Smooth muscle cell of the brain vasculature (primary cell): ENCODE measurements at regions not wholly inside any gene's neighbourhood (a gene's known extent, or its start where the extent isn't known, plus 50 kb on each side); places are given as distances from the start of the nearest gene placed in this dataset.
"Not testable (repeated sequence)": the region's sequence is repeated elsewhere in the genome, so short reads cannot be mapped to it uniquely, and the experiment has no call there.

Experiments
- DNase-seq: peaks from one replicate; pipeline ENCODE4 v3.0.0-alpha.2; 2012; ENCODE audit warnings: low read depth, low spot score

GRCh38 chr3:75319776-75320175, 344.4 kb upstream of the FRG2C start:
- not testable (repeated sequence) for DNase-seq

DNA sequence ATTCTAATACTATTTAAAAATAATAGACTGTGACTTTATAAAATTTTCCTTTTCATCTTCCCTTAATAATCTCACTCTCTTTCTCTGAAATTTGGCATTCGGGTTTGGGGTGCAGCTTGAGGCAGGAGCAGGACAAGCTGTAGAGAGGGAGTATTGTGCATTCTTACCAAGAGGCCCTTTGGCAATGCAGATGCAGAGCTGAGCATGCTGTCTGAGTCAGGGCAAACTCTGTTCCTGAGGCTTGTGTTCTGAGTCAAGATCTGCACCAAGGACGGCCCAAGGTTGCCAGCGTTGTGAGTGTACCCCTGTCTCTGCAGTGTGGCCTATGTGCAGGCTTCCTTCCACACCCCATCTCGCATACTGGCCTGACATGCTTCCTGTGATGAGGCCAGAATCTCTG, 343.8 kb upstream of the FRG2C start:
- DNase-seq: no peak

DNA sequence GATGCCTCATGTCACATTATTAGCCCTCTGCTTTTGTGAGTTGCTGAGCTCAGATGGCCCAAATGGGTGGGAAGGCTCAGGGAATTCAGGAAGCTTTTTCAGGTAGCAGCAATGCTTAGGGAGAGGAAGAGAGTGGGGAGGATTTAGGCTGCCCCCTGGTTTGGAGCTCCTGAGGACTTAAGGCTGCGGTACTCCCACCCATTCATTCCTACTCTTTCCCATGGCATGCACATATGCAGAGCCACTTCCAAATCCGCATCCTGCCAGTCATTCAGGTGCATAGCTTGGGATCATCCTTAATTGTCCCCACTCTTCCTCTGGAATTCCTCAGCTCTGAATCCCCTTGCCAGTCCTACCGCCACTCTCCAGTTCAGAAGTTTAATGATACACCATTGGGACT, 343.1 kb upstream of the FRG2C start:
- no peak for DNase-seq

DNA sequence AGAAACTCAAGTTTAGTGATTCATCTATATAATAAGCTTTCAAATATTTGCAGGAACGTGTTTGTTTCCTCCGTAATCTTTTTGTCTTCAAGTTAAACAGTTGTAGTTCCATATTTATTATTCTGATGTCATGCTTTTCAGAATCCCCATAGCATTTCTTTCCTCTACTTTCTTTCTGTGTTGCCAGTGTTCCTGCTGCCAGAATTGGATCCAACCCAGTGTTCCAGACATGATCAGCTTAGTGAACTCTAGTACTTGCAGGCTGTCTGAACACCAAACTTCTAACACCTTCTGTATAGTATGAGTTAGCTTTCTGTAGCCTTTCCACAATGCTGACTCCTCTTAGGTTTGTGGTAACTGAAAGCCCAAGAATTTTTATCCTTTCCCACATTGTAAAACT, 340.2 kb upstream of the FRG2C start:
- DNase-seq: not testable (repeated sequence)

DNA sequence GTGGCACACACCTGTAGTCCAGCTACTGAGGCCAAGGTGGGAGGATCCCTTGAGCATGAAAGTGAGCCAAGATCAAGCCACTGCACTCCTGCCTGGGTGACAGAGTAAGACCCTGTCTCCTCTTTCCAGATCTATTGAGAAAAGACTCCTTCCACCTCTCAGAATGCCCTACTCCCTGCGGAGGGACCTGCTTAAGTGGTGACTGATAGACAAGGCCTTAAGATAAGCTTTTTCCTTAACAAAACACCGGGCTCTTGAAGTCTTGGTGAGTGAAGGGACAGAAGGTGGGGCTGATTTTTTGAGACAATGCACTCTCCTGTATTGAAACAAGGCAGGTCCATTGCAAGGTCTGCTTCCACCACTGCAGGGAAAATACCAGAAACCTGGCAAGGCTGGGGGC, 338.4 kb upstream of the FRG2C start:
- DNase-seq: no peak

- no peak for DNase-seq
Observed at GRCh38 chr3:75327453-75327852, 336.7 kb upstream of the FRG2C start.

- no peak for DNase-seq
Observed at GRCh38 chr3:75329476-75330097, 334.5 kb upstream of the FRG2C start.

DNA sequence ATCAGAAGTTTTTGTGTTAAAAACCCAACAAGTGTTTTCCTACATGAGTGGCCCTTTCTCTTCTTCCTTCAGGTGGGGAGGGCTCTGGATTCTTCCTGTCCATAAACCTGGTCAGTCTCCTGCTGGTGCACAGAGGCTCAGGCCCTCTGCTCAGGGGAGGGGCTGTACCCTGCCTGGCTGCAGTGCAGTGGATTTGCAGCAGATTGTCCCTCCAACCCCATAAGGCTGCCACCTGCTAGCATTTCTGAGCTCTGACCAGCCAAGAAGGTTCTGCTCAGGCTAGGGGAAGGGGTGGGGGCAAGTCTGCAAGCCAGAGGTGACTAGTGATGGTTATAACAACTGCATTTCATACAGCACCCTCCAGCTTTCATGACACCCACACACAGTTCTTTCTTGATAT, 333.7 kb upstream of the FRG2C start:
- not testable (repeated sequence) for DNase-seq

DNA sequence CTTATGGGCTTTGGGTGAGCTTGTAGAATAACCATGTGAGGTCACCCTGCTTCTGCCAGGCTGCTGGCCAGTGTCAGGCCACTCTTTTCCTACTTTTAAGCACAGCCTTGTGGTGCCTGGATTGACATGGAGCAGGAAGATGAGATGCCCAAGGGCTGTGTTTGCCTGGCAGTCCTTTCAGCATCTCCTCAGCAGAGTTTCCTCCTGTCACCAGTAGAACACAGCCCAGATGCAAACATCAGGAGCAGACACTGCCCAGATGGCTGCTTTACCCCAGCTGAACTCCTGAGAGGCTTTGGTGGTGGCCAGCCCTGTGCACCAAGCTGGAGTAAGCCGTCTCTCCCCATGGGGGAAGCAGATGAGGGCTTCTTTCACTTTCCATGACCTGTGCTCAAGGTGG, 332.0 kb upstream of the FRG2C start:
- DNase-seq: not testable (repeated sequence)

DNA sequence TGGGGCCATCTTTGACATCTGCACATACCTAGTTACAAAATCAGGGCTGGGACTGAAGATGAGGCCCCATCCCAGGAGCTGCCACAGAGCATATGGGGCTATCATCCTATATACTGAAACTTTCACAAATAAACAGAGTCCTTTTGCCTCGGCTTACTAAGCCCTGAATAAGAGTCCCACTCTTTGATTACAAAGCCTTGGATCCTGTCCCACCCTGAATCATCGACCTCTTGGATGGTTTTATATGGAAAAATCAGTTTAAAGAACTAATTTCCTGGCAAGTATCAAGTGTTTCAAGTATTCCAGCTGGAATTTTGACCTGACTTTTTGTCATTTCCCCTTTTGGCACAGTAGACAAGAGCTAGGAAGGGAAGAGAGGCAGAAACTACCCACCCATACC, 331.3 kb upstream of the FRG2C start:
- no peak for DNase-seq

- DNase-seq: no peak
Observed at GRCh38 chr3:75334299-75334698, 329.8 kb upstream of the FRG2C start.

DNA sequence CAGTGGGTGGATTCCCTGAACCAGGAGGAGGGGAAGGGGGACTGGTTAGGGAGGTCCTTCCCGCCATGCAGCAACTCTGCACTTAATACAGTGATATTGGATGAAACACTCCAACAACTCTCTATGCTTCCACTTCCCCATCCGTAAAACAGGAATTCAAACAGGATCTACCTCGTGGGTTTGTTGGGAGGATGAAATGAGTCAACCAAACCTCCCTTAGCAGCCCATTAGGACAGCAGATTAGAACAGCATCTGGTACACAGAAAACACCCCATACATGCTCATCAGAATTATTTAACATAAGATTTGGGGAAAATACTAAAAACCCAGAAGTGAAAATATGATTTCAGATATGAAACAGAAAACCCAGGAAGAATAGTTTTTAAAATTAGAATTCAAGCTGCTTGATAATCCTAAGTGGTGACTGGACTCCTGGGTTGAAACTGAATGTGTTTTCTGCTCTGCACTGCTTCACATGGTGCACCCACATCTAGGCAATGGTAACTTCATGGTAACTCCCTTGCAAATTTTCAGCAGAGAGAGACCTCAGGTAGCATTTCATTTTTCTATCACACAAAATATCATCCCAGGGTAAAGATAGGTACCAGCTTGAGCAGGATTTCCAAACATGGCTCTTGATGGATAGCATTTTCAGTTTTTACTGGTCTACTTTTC, 326.8 kb upstream of the FRG2C start:
- DNase-seq: no peak

GRCh38 chr3:75338342-75338741, 325.8 kb upstream of the FRG2C start:
- DNase-seq: no peak

- DNase-seq: no peak
Observed at GRCh38 chr3:75341324-75342067, 322.6 kb upstream of the FRG2C start.

DNA sequence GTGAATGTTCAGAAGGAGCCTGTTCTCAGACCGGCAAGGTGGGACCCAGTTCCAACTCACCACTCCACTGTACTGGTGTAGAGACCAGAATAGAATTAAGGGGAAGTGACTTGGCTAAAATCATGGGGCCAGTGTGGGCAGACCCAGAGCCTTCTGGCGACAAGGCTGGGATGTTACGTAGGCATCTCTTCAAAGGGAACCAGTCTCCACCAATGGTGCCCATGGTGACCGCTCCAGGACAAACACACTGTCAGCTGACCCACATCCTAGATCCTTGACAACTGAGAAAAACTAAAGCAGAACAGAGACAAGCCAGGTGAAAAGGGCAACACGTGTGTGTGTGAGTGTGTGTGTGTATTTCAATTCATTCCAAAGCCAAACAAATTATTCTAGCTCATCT, 321.7 kb upstream of the FRG2C start:
- DNase-seq: no peak

- not testable (repeated sequence) for DNase-seq
Observed at GRCh38 chr3:75350536-75350935, 313.6 kb upstream of the FRG2C start.

DNA sequence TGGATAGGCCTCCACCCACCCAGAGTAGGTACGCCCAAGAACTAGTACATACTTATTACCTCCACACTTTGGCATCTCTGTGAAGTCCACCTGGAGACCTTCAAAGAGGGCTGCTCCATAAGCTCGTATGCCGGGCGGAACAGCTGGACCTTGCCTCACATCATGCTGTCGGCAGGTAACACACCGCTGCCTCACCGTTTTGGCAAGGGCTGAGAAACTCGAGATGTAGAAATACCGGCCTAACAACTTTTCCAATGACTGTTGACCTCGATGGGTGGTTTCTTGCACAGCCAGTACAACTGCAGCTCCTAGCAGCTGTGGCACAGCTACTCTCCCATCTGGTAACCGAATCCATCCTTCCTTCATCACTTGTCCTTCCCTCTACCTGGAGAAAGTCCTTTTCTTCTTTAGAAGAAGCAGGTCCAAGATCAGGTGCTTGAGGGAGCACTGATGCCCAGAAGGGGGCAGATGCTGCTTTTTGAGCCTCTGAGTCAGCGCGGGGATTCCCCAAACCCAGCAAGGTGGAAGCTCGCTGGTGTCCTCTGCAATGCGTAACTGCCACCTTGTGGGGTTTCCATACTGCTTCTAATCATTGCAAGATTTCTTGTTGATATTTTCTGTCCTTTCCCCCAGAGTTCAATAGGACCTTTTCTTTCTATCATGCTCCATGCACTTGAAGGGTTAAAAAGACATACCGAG, 301.9 kb upstream of the FRG2C start:
- not testable (repeated sequence) for DNase-seq

DNA sequence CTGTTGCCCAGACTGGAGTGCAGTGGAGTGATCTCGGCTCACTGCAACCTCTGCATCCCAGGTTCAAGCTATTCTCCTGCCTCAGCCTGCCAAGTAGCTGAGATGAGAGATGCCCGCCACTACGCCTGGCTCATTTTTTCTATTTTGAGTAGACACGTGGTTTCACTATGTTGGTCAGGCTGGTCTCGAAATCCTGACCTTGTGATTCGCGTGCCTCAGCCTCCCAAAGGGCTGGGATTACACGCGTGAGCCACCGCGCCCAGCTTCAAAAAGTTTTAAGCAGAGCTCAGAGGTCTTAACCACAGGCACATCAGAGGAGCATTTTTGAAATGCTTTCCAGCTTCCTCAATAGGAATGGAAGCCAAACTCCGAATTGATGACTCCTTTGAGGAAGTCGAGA, 291.2 kb upstream of the FRG2C start:
- not testable (repeated sequence) for DNase-seq

- DNase-seq: not testable (repeated sequence)
Observed at GRCh38 chr3:75379840-75380239, 284.3 kb upstream of the FRG2C start.

DNA sequence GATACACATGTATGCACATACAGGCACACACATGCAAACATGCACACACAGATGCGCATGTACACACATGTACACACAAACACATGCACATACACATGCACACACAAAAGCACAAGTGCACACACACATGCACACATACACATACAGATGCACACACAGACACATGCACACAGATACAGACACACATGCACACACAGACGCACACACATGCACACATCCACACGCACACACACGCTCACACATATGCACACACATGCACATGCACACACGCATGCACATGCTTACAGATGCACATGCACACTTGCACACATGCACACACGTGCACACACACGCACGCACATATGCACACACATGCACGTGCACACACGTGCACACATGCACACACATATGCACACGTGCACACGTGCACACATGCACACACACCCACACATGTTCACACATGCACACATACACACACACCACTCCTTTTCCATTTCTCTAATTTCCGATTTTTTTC, 283.8 kb upstream of the FRG2C start:
- DNase-seq: no peak

GRCh38 chr3:75384016-75384415, 280.1 kb upstream of the FRG2C start:
- not testable (repeated sequence) for DNase-seq

DNA sequence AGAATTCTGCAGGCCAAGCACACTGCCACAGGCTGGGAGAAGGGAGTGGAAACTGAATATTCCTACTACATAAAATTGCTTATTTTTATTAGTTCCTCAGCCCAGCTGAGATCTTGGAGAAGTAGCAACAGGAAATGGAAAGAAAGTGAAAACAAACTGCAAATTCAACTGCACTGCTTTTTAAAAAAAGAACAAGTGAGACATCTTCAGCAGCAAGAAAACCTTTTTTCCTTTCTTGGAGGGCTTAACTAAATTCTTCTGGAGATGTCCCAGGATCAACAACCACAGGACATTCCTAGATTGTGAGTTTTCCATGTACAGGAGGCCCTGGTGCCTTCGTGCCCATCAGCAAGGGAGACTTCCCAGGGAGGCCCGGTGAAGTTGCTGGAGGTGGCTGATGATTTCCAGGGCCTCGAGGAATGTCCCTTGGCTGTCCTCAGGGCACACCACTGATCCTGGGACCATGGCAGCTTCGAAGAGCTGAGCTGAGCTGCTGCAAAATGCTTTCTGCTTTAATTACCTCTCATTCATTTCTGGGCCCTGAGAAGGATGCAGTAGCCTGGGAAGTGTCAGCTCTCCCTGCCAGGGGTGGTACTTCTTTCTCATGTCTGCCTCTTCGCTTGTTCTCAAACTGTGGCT, 275.5 kb upstream of the FRG2C start:
- DNase-seq: peak; percentile 21
